Duodenal mucosa (tissue), 2 donors: ENCODE measurements at regions not wholly inside any gene's neighbourhood (a gene's known extent, or its start where the extent isn't known, plus 50 kb on each side); places are given as distances from the start of the nearest gene placed in this dataset.

Experiments
- H3K27ac ChIP-seq: one replicate; pipeline ENCODE4 v1.7.0; 2013; ENCODE audit warnings: low read depth, low read length
- H3K27me3 ChIP-seq, 2 donors: one replicate each; pipeline ENCODE4 v1.7.0; 2013; ENCODE audit warnings: low read length in 2 of 2, control low read depth in 1 of 2; ENCODE audit not compliant: insufficient read depth in 2 of 2, control insufficient read depth in 1 of 2
- H3K36me3 ChIP-seq, 2 donors: one replicate each; pipeline ENCODE4 v1.7.0; 2013; ENCODE audit warnings: low read length in 2 of 2, control low read depth in 1 of 2; ENCODE audit not compliant: insufficient read depth in 2 of 2, control insufficient read depth in 1 of 2
- H3K4me1 ChIP-seq, 2 donors: one replicate each; pipeline ENCODE4 v1.7.0; 2013; ENCODE audit warnings: low read length in 2 of 2, control low read depth in 1 of 2; ENCODE audit not compliant: insufficient read depth in 2 of 2, control insufficient read depth in 1 of 2
- H3K4me3 ChIP-seq, 2 donors: one replicate each; pipeline ENCODE4 v1.7.0; 2013; ENCODE audit warnings: low read length in 2 of 2, low read depth in 1 of 2
- H3K9ac ChIP-seq, 2 donors: one replicate each; pipeline ENCODE4 v1.7.0; 2013; ENCODE audit warnings: low read length in 2 of 2, low read depth in 1 of 2
- H3K9me3 ChIP-seq, 2 donors: one replicate each; pipeline ENCODE4 v1.7.0; 2013; ENCODE audit warnings: low read length in 2 of 2, control low read depth in 1 of 2; ENCODE audit not compliant: control insufficient read depth in 1 of 2

GRCh38 chr1:82690411-82690810 lies 889.7 kb downstream of the ADGRL2 start:
- Histone ChIP-seq H3K36me3 (no peaks in the 10 kb centered on the region), H3K4me3 (no peak overlapping the region), H3K4me1 (no peaks in the 10 kb centered on the region), H3K27ac (no peak overlapping the region), H3K9me3 (peaks cover 11 to 13% of the 10 kb centered on the region in 2 donors), H3K27me3 (no peaks in the 10 kb centered on the region), H3K9ac (no peak overlapping the region)

- H3K27me3 ChIP-seq: no peaks in the 10 kb centered on the region
- H3K9me3 ChIP-seq: peaks cover 11 to 13% of the 10 kb centered on the region in 2 donors
- H3K4me3 ChIP-seq: no peak overlapping the region
- H3K4me1 ChIP-seq: no peaks in the 10 kb centered on the region
- H3K27ac ChIP-seq: no peak overlapping the region
- H3K9ac ChIP-seq: no peak overlapping the region
- no peaks in the 10 kb centered on the region for H3K36me3 ChIP-seq
These were observed 888.5 kb downstream of the ADGRL2 start for GRCh38 chr1:82689217-82689616.

GRCh38 chr1:82686774-82687173 lies 886.0 kb downstream of the ADGRL2 start:
- no peak overlapping the region for H3K4me3 ChIP-seq
- no peaks in the 10 kb centered on the region for H3K36me3 ChIP-seq
- no peaks in the 10 kb centered on the region for H3K4me1 ChIP-seq
- no peak overlapping the region for H3K27ac ChIP-seq
- no peaks in the 10 kb centered on the region for H3K27me3 ChIP-seq
- H3K9me3 ChIP-seq: peaks cover 11 to 13% of the 10 kb centered on the region in 2 donors
- no peak overlapping the region for H3K9ac ChIP-seq

GRCh38 chr1:82646888-82647287 lies 846.2 kb downstream of the ADGRL2 start:
- no peak overlapping the region for H3K9ac ChIP-seq
- H3K4me3 ChIP-seq: no peak overlapping the region
- no peaks in the 10 kb centered on the region for H3K9me3 ChIP-seq
- H3K27me3 ChIP-seq: no peaks in the 10 kb centered on the region
- H3K36me3 ChIP-seq: no peaks in the 10 kb centered on the region
- no peaks in the 10 kb centered on the region for H3K4me1 ChIP-seq
- no peak overlapping the region for H3K27ac ChIP-seq

GRCh38 chr1:82646336-82646735 lies 845.6 kb downstream of the ADGRL2 start:
- H3K27ac ChIP-seq: no peak overlapping the region
- no peak overlapping the region for H3K4me3 ChIP-seq
- H3K27me3 ChIP-seq: no peaks in the 10 kb centered on the region
- no peaks in the 10 kb centered on the region for H3K36me3 ChIP-seq
- H3K9ac ChIP-seq: no peak overlapping the region
- no peaks in the 10 kb centered on the region for H3K4me1 ChIP-seq
- H3K9me3 ChIP-seq: no peaks in the 10 kb centered on the region

GRCh38 chr1:82644186-82644915 lies 843.6 kb downstream of the ADGRL2 start:
- H3K27me3 ChIP-seq: no peaks in the 10 kb centered on the region
- no peak overlapping the region for H3K4me3 ChIP-seq
- no peak overlapping the region for H3K27ac ChIP-seq
- no peaks in the 10 kb centered on the region for H3K9me3 ChIP-seq
- no peaks in the 10 kb centered on the region for H3K4me1 ChIP-seq
- H3K9ac ChIP-seq: no peak overlapping the region
- H3K36me3 ChIP-seq: no peaks in the 10 kb centered on the region

- no peak overlapping the region for H3K4me3 ChIP-seq
- no peak overlapping the region for H3K9ac ChIP-seq
These were observed 839.6 kb downstream of the ADGRL2 start for GRCh38 chr1:82640352-82640751.

GRCh38 chr1:82634266-82634665 lies 833.5 kb downstream of the ADGRL2 start:
- H3K9me3 ChIP-seq: peaks cover 0 to 4% of the 10 kb centered on the region in 2 donors
- no peaks in the 10 kb centered on the region for H3K4me1 ChIP-seq
- H3K4me3 ChIP-seq: no peak overlapping the region
- H3K36me3 ChIP-seq: no peaks in the 10 kb centered on the region
- H3K9ac ChIP-seq: no peak overlapping the region
- H3K27me3 ChIP-seq: no peaks in the 10 kb centered on the region
- no peak overlapping the region for H3K27ac ChIP-seq

More at GRCh38 chr1:82640352-82640751, 839.6 kb downstream of the ADGRL2 start:
- H3K4me1 ChIP-seq: no peaks in the 10 kb centered on the region
- H3K27me3 ChIP-seq: no peaks in the 10 kb centered on the region
- H3K27ac ChIP-seq: no peak overlapping the region
- H3K36me3 ChIP-seq: no peaks in the 10 kb centered on the region
- H3K9me3 ChIP-seq: no peaks in the 10 kb centered on the region

- Histone ChIP-seq H3K4me3 (no peak overlapping the region), H3K4me1 (no peaks in the 10 kb centered on the region), H3K27me3 (no peaks in the 10 kb centered on the region), H3K36me3 (no peaks in the 10 kb centered on the region), H3K9ac (no peak overlapping the region), H3K9me3 (peaks cover 0 to 4% of the 10 kb centered on the region in 2 donors), H3K27ac (no peak overlapping the region)
These were observed 831.4 kb downstream of the ADGRL2 start for GRCh38 chr1:82632155-82632554.

GRCh38 chr1:82628887-82629286 lies 828.2 kb downstream of the ADGRL2 start:
- Histone ChIP-seq H3K27me3 (no peaks in the 10 kb centered on the region), H3K27ac (no peak overlapping the region), H3K4me1 (no peaks in the 10 kb centered on the region), H3K4me3 (no peak overlapping the region), H3K36me3 (no peaks in the 10 kb centered on the region), H3K9ac (no peak overlapping the region), H3K9me3 (peaks cover 3 to 12% of the 10 kb centered on the region in 2 donors)
